ENCODE measurements at regions not wholly inside any gene's neighbourhood (a gene's known extent, or its start where the extent isn't known, plus 50 kb on each side); places are given as distances from the start of the nearest gene placed in this dataset.

- Histone ChIP-seq H3K79me2 (ENCODE audit: insufficient read depth, low read length) (no peaks in the 10 kb centered on the region), H3K9me2 (replicated peaks; ENCODE audit: low read depth, low read length) (no peaks in the 10 kb centered on the region), H3K9me3 (ENCODE audit: insufficient read depth, low read depth, low read length) (no peaks in the 10 kb centered on the region), H4K20me1 (ENCODE audit: insufficient read depth, low read length, poor library complexity, severe bottlenecking) (no peaks in the 10 kb centered on the region), H3K4me3 (ENCODE audit: low read length, poor library complexity, severe bottlenecking) (no peak overlapping the region), H3K27me3 (ENCODE audit: insufficient read depth, low read length, poor library complexity, severe bottlenecking) (no peaks in the 10 kb centered on the region), H3K9ac (ENCODE audit: low read depth, low read length, poor library complexity, severe bottlenecking) (no peak overlapping the region), H3F3A (ENCODE audit: low read depth) (no peaks in the 10 kb centered on the region), H3K4me1 (ENCODE audit: insufficient read depth, low read length, poor library complexity, severe bottlenecking) (peaks cover 11% of the 10 kb centered on the region), H3K36me3 (ENCODE audit: insufficient read depth, low read length) (no peaks in the 10 kb centered on the region), H2AFZ (ENCODE audit: low read length) (no peak overlapping the region), H3K4me2 (ENCODE audit: low read depth, low read length, poor library complexity, severe bottlenecking) (no peak overlapping the region)
- TF ChIP-seq CTCF (conservative IDR thresholded peaks at IDR 0.05; ENCODE audit: low read length) (no peak), EZH2phosphoT487 (IDR thresholded peaks at IDR 0.05; ENCODE audit: borderline replicate concordance) (no peak)
Observed at GRCh38 chr7:26443751-26444150, 152.1 kb downstream of the SNX10 start.

- no peaks in the 10 kb centered on the region for H3K27me3 ChIP-seq (ENCODE audit: insufficient read depth, low read length, poor library complexity, severe bottlenecking)
- no peaks in the 10 kb centered on the region for H3K9me2 ChIP-seq (replicated peaks; ENCODE audit: low read depth, low read length)
- peaks cover 11% of the 10 kb centered on the region for H3K4me1 ChIP-seq (ENCODE audit: insufficient read depth, low read length, poor library complexity, severe bottlenecking)
- no peak overlapping the region for H3K4me3 ChIP-seq (ENCODE audit: low read length, poor library complexity, severe bottlenecking)
- H2AFZ ChIP-seq (ENCODE audit: low read length), result no peak overlapping the region
- no peak for TF ChIP-seq EZH2phosphoT487 (IDR thresholded peaks at IDR 0.05; ENCODE audit: borderline replicate concordance)
- TF ChIP-seq CTCF (conservative IDR thresholded peaks at IDR 0.05; ENCODE audit: low read length), result no peak
- no peaks in the 10 kb centered on the region for H3K36me3 ChIP-seq (ENCODE audit: insufficient read depth, low read length)
- H3K79me2 ChIP-seq (ENCODE audit: insufficient read depth, low read length), result no peaks in the 10 kb centered on the region
- no peaks in the 10 kb centered on the region for H3K9me3 ChIP-seq (ENCODE audit: insufficient read depth, low read depth, low read length)
- H4K20me1 ChIP-seq (ENCODE audit: insufficient read depth, low read length, poor library complexity, severe bottlenecking), result no peaks in the 10 kb centered on the region
- H3K9ac ChIP-seq (ENCODE audit: low read depth, low read length, poor library complexity, severe bottlenecking), result no peak overlapping the region
- no peak overlapping the region for H3K4me2 ChIP-seq (ENCODE audit: low read depth, low read length, poor library complexity, severe bottlenecking)
- H3F3A ChIP-seq (ENCODE audit: low read depth), result no peaks in the 10 kb centered on the region
Observed at GRCh38 chr7:26444555-26444954, 152.9 kb downstream of the SNX10 start.

- no peak overlapping the region for H3K9ac ChIP-seq (ENCODE audit: low read depth, low read length, poor library complexity, severe bottlenecking)
- no peak for TF ChIP-seq CTCF (conservative IDR thresholded peaks at IDR 0.05; ENCODE audit: low read length)
- TF ChIP-seq EZH2phosphoT487 (IDR thresholded peaks at IDR 0.05; ENCODE audit: borderline replicate concordance), result no peak
Observed at GRCh38 chr7:26447116-26447515, 155.5 kb downstream of the SNX10 start.

More at GRCh38 chr7:26447116-26447515, 155.5 kb downstream of the SNX10 start:
- H2AFZ ChIP-seq (ENCODE audit: low read length), result no peak overlapping the region
- H3K9me3 ChIP-seq (ENCODE audit: insufficient read depth, low read depth, low read length), result no peaks in the 10 kb centered on the region
- no peaks in the 10 kb centered on the region for H3K79me2 ChIP-seq (ENCODE audit: insufficient read depth, low read length)
- no peaks in the 10 kb centered on the region for H3K27me3 ChIP-seq (ENCODE audit: insufficient read depth, low read length, poor library complexity, severe bottlenecking)
- no peaks in the 10 kb centered on the region for H4K20me1 ChIP-seq (ENCODE audit: insufficient read depth, low read length, poor library complexity, severe bottlenecking)
- H3K36me3 ChIP-seq (ENCODE audit: insufficient read depth, low read length), result no peaks in the 10 kb centered on the region
- H3K4me2 ChIP-seq (ENCODE audit: low read depth, low read length, poor library complexity, severe bottlenecking), result no peak overlapping the region
- no peaks in the 10 kb centered on the region for H3K9me2 ChIP-seq (replicated peaks; ENCODE audit: low read depth, low read length)
- H3K4me1 ChIP-seq (ENCODE audit: insufficient read depth, low read length, poor library complexity, severe bottlenecking), result no peaks in the 10 kb centered on the region
- no peaks in the 10 kb centered on the region for H3F3A ChIP-seq (ENCODE audit: low read depth)
- no peak overlapping the region for H3K4me3 ChIP-seq (ENCODE audit: low read length, poor library complexity, severe bottlenecking)
